ENCODE measurements at regions not wholly inside any gene's neighbourhood (a gene's known extent, or its start where the extent isn't known, plus 50 kb on each side); places are given as distances from the start of the nearest gene placed in this dataset.

- TF ChIP-seq POLR2AphosphoS5 (IDR thresholded peaks at IDR 0.05) (no peak), CTCF (IDR thresholded peaks at IDR 0.05) (no peak)
Measured at GRCh38 chr7:142422621-142423020, 164.8 kb upstream of the PRSS58 start.

Data from upper lobe of left lung (tissue), 4 donors.